GM12878 (cell line): ENCODE measurements at regions not wholly inside any gene's neighbourhood (a gene's known extent, or its start where the extent isn't known, plus 50 kb on each side); places are given as distances from the start of the nearest gene placed in this dataset.

Experiments
- ATAC-seq: fragments of 200-7000 bp; cut with Tn5 transposase; 3 replicates; pipeline ENCODE4 v1.9.1; 2020; ENCODE audit warnings: mild to moderate bottlenecking, moderate library complexity
- BruUV-seq: library from RNA; stranded (reverse); fragments of 400-500 nt; replicated peaks from 2 replicates; lab custom pipeline; 2021; lab: Mats Ljungman, UMichigan
- CTCF ChIA-PET: fragments of 300-600 bp; sonication (Branson Sonifier 250); formaldehyde crosslinking; extraction: SDS; loops from one replicate; lab custom pipeline; 2021; ENCODE audit warnings: inconsistent platforms; lab: Yijun Ruan, JAX
- POLR2A ChIA-PET: fragments of 350-600 bp; formaldehyde crosslinking; extraction: SDS; loops from one replicate; lab custom pipeline; 2021; ENCODE audit warnings: inconsistent platforms; lab: Charles Lee
- RAD21 ChIA-PET: fragments of 300-600 bp; sonication (Branson Sonifier 250); formaldehyde crosslinking; loops from one replicate; lab custom pipeline; 2023; ENCODE audit warnings: antibody characterized with exemption; ENCODE audit not compliant: unreplicated experiment; lab: Charles Lee
- SMC1A ChIA-PET: fragments of 300-600 bp; sonication (Branson Sonifier 250); formaldehyde crosslinking; loops from one replicate; lab custom pipeline; 2023; ENCODE audit not compliant: unreplicated experiment, uncharacterized antibody; lab: Charles Lee
- DNase-seq: peaks from one replicate; pipeline ENCODE4 v3.0.0-alpha.2; 2011; ENCODE audit warnings: low read depth, low spot score
- FAIRE-seq: peaks from 3 replicates; lab custom pipeline; 2011; peaks lifted over from hg19 to GRCh38; lab: Jason Lieb, UNC
- H2AFZ ChIP-seq: 2 replicates; pipeline ENCODE4 v1.6.0; 2011; ENCODE audit warnings: low read depth, low read length, control low read depth; ENCODE audit not compliant: control insufficient read depth
- H3K27ac ChIP-seq: 2 replicates; pipeline ENCODE4 v1.5.1; 2011; ENCODE audit warnings: control low read depth; ENCODE audit not compliant: control insufficient read depth, insufficient read depth
- H3K27me3 ChIP-seq, 2 experiments: replicated peaks in 1 of 2; 2 replicates each; pipeline versions ENCODE4 v1.6.0 to v1.6.1; 2011; ENCODE audit warnings: low read length in 1 of 2; ENCODE audit not compliant: control insufficient read depth in 2 of 2, insufficient read depth in 2 of 2
- H3K36me3 ChIP-seq, 2 experiments: 2 replicates each; pipeline ENCODE4 v1.5.1; 2011; ENCODE audit warnings: low read length in 1 of 2; ENCODE audit not compliant: control insufficient read depth in 2 of 2, insufficient read depth in 2 of 2
- H3K4me1 ChIP-seq: 2 replicates; pipeline ENCODE4 v1.6.1; 2011; ENCODE audit warnings: mild to moderate bottlenecking, low read length, moderate library complexity, mixed read lengths; ENCODE audit not compliant: control insufficient read depth, insufficient read depth
- H3K4me2 ChIP-seq: 2 replicates; pipeline ENCODE4 v1.6.0; 2011; ENCODE audit warnings: control low read depth; ENCODE audit not compliant: control insufficient read depth, insufficient read depth
- H3K4me3 ChIP-seq: fragments of 200-600 bp; sonication (generic); 2 replicates; pipeline ENCODE4 v1.5.1; 2016
- H3K79me2 ChIP-seq: 2 replicates; pipeline ENCODE4 v1.6.0; 2011; ENCODE audit warnings: low read length; ENCODE audit not compliant: control insufficient read depth, insufficient read depth
- H3K9ac ChIP-seq: 2 replicates; pipeline ENCODE4 v1.8.0; 2011; ENCODE audit warnings: low read length, control low read depth, mixed read lengths; ENCODE audit not compliant: control insufficient read depth, insufficient read depth
- H3K9me3 ChIP-seq: replicated peaks from 3 replicates; pipeline ENCODE4 v1.5.1; 2011; ENCODE audit warnings: mild to moderate bottlenecking, low read length; ENCODE audit not compliant: control insufficient read depth, insufficient read depth
- H4K20me1 ChIP-seq: 2 replicates; pipeline ENCODE4 v1.6.0; 2011; ENCODE audit not compliant: control insufficient read depth, insufficient read depth
- ATF2 ChIP-seq: IDR thresholded peaks from 2 replicates; pipeline ENCODE4 v1.6.1; 2012; ENCODE audit warnings: low read length, inconsistent platforms
- EP300 ChIP-seq, 2 experiments: fragments of 150-350 bp in 1 of 2; IDR thresholded peaks; 2 replicates each; pipeline ENCODE4 v1.6.1; 2011 to 2012; ENCODE audit warnings: low read depth in 2 of 2, low read length in 2 of 2, borderline replicate concordance in 1 of 2, improper control_type of control experiment in 1 of 2, inconsistent platforms in 1 of 2; ENCODE audit not compliant: control insufficient read depth in 1 of 2
- ETV6 ChIP-seq, 2 experiments: fragments of 450-650 bp in 1 of 2; IDR thresholded peaks in 1 of 2; conservative IDR thresholded peaks in 1 of 2; 2 replicates each; pipeline ENCODE4 v1.6.1; 2014; ENCODE audit warnings: antibody characterized with exemption in 1 of 2, borderline replicate concordance in 1 of 2, low read depth in 1 of 2, mild to moderate bottlenecking in 1 of 2, moderate library complexity in 1 of 2
- HSF1 ChIP-seq: fragments of 150-350 bp; IDR thresholded peaks from 2 replicates; pipeline ENCODE4 v1.6.1; 2014; ENCODE audit warnings: mild to moderate bottlenecking, low read depth, low read length
- JUND ChIP-seq: IDR thresholded peaks from 2 replicates; pipeline ENCODE4 v1.6.1; 2012; ENCODE audit warnings: low read depth, mild to moderate bottlenecking, low read length, improper control_type of control experiment, moderate library complexity
- MEF2B ChIP-seq: fragments of 450-650 bp; IDR thresholded peaks from 2 replicates; pipeline ENCODE4 v1.6.1; 2018; ENCODE audit warnings: mild to moderate bottlenecking, moderate library complexity; ENCODE audit not compliant: partially characterized antibody, poor library complexity, severe bottlenecking
- NRF1 ChIP-seq: conservative IDR thresholded peaks from 2 replicates; pipeline ENCODE4 v1.6.1; 2011; ENCODE audit warnings: mild to moderate bottlenecking, low read depth, low read length, improper control_type of control experiment
- RBBP5 ChIP-seq: fragments of 200-600 bp; sonication (generic); conservative IDR thresholded peaks from 2 replicates; pipeline ENCODE4 v1.6.1; 2016
- RCOR1 ChIP-seq: conservative IDR thresholded peaks from 2 replicates; pipeline ENCODE4 v1.6.1; 2012; ENCODE audit warnings: low read depth, low read length, improper control_type of control experiment
- SP1 ChIP-seq: IDR thresholded peaks from one replicate; pipeline ENCODE4 v1.6.1; 2011; ENCODE audit warnings: low read depth, low read length
- USF1 ChIP-seq: IDR thresholded peaks from 2 replicates; pipeline ENCODE4 v1.6.1; 2011; ENCODE audit warnings: borderline replicate concordance, low read depth, mild to moderate bottlenecking, moderate library complexity, mixed read lengths, low read length; ENCODE audit not compliant: insufficient read depth; ENCODE audit errors: extremely low read length
- WGBS: methylation state at CpG from one replicate; pipeline ENCODE4 v1.1.6; 2016; ENCODE audit warnings: low lambda C conversion rate; ENCODE audit not compliant: insufficient replicate concordance, insufficient coverage; ENCODE audit errors: missing lambda C conversion rate; 5-methylcytosine and 5-hydroxymethylcytosine counted together
- in situ Hi-C: fragments of 300-500 bp; cut with MboI; formaldehyde crosslinking; loops from 9 replicates; pipeline ENCODE4 v1.14.3; 2018; ENCODE audit warnings: mixed read lengths
- intact Hi-C: fragments of 100-400 bp; cut with micrococcal nuclease; formaldehyde crosslinking; loops from one replicate; pipeline ENCODE4 v1.14.2; 2022; ENCODE audit not compliant: unreplicated experiment

- 2% methylated on average over 3 of the region's 3 CpGs for WGBS
- no peaks in the 10 kb centered on the region for H3K79me2 ChIP-seq
- ChIA-PET RAD21 (no interaction called here), SMC1A (interaction anchor here (1.6 kb wide), 1 partner anchor 9 kb away, joined by 4 read pairs; no protein-coding TSS in a partner anchor), CTCF (no interaction called here), POLR2A (no interaction called here)
- ATAC-seq (no peak), FAIRE-seq (no peak), DNase-seq (no peak)
- TF ChIP-seq ATF2 (no peak), EP300 (IDR thresholded peaks at IDR 0.05; ENCODE audit: borderline replicate concordance in 1 of 2, control insufficient read depth in 1 of 2, low read depth in 2 of 2, low read length in 2 of 2) (no peak), HSF1 (no peak), RBBP5 (no peak), MEF2B (no peak), JUND (no peak), RCOR1 (no peak), ETV6 (conservative IDR thresholded peaks at IDR 0.05 in 1 of 2, IDR thresholded peaks at IDR 0.05 in 1 of 2; ENCODE audit: borderline replicate concordance in 1 of 2, low read depth in 1 of 2) (no peak), SP1 (no peak), NRF1 (no peak), USF1 (no peak)
- no peak overlapping the region for H2AFZ ChIP-seq
- H3K27me3 ChIP-seq: no peaks in the 10 kb centered on the region; a peak in 1 of 4 replicates
- no peaks in the 10 kb centered on the region for H3K4me1 ChIP-seq
- no peaks in the 10 kb centered on the region for H3K9me3 ChIP-seq
- in situ Hi-C loops: no loop called here
- intact Hi-C loops: no loop called here
- H3K4me3 ChIP-seq: no peak overlapping the region
- no peak overlapping the region for H3K4me2 ChIP-seq
- no peak overlapping the region for H3K27ac ChIP-seq
- no peaks in the 10 kb centered on the region for H3K36me3 ChIP-seq
- BruUV-seq: no TSS peak
- H3K9ac ChIP-seq: no peak overlapping the region
- no peaks in the 10 kb centered on the region for H4K20me1 ChIP-seq
These were observed 299.9 kb downstream of the AHR start for GRCh38 chr7:17598305-17598704.
